ENCODE measurements at regions not wholly inside any gene's neighbourhood (a gene's known extent, or its start where the extent isn't known, plus 50 kb on each side); places are given as distances from the start of the nearest gene placed in this dataset.

DNA sequence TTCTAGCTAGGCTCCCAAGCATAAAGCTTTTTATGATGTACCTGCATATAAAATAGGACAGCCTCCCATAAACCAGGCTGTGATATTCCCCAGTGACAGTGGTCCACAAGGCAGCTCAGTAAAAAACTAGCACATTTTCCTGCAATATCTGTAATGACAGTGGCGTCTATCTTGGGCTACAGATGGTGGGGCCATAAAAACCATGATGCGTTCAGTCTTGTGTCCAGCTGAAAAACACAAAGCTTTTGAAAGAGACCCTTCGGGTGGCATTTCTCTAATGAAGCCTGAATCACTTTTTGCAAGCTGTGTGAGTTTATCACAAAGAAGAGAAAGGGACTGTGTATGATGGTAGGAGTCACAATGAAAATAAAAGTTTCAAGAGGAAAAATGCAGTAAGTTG is 183.5 kb downstream of the DSC3 start:
- TF ChIP-seq CTCF (IDR thresholded peaks at IDR 0.05) (no peak), POLR2A (IDR thresholded peaks at IDR 0.05) (no peak)

Data from body of pancreas (tissue), 4 donors.